Progenitor cell of endocrine pancreas (in vitro differentiated cells): ENCODE measurements at regions not wholly inside any gene's neighbourhood (a gene's known extent, or its start where the extent isn't known, plus 50 kb on each side); places are given as distances from the start of the nearest gene placed in this dataset.

Experiments used
- DNase-seq: peaks from one replicate; pipeline ENCODE4 v3.0.0; 2021; ENCODE audit warnings: low spot score; ENCODE audit not compliant: unreplicated experiment
- H3K27ac Mint-ChIP-seq: 2 replicates; pipeline ENCODE4 v1.8.0; 2021; ENCODE audit warnings: mild to moderate bottlenecking, moderate library complexity, mixed read lengths
- H3K27me3 Mint-ChIP-seq: 2 replicates; pipeline ENCODE4 v1.8.0; 2021; ENCODE audit warnings: mixed read lengths
- H3K36me3 Mint-ChIP-seq: 2 replicates; pipeline ENCODE4 v1.8.0; 2022; ENCODE audit warnings: mixed read lengths; ENCODE audit not compliant: insufficient read depth
- H3K4me1 Mint-ChIP-seq: 2 replicates; pipeline ENCODE4 v1.8.0; 2021; ENCODE audit warnings: low read depth, mixed read lengths
- H3K4me3 Mint-ChIP-seq: 2 replicates; pipeline ENCODE4 v1.8.0; 2021; ENCODE audit warnings: low read depth, mild to moderate bottlenecking, moderate library complexity, mixed read lengths
- H3K9me3 Mint-ChIP-seq: 2 replicates; pipeline ENCODE4 v1.8.0; 2021; ENCODE audit warnings: low read depth, mixed read lengths
- TF ChIP-seq, protein P1 (sequence below): fragments of 200-600 bp; sonication (generic); IDR thresholded peaks from one replicate; pipeline ENCODE4 v1.5.0; 2021; ENCODE audit warnings: antibody characterized with exemption, mild to moderate bottlenecking; ENCODE audit not compliant: unreplicated experiment

- no peak overlapping the region for H3K4me3 Mint-ChIP-seq
- H3K36me3 Mint-ChIP-seq: no peaks in the 10 kb centered on the region
- peaks cover 5% of the 10 kb centered on the region for H3K4me1 Mint-ChIP-seq
- peak; percentile 7 for DNase-seq
- no peak overlapping the region for H3K27ac Mint-ChIP-seq
- no peaks in the 10 kb centered on the region for H3K9me3 Mint-ChIP-seq
- peaks cover 26% of the 10 kb centered on the region for H3K27me3 Mint-ChIP-seq
- TF ChIP-seq, protein P1, sequence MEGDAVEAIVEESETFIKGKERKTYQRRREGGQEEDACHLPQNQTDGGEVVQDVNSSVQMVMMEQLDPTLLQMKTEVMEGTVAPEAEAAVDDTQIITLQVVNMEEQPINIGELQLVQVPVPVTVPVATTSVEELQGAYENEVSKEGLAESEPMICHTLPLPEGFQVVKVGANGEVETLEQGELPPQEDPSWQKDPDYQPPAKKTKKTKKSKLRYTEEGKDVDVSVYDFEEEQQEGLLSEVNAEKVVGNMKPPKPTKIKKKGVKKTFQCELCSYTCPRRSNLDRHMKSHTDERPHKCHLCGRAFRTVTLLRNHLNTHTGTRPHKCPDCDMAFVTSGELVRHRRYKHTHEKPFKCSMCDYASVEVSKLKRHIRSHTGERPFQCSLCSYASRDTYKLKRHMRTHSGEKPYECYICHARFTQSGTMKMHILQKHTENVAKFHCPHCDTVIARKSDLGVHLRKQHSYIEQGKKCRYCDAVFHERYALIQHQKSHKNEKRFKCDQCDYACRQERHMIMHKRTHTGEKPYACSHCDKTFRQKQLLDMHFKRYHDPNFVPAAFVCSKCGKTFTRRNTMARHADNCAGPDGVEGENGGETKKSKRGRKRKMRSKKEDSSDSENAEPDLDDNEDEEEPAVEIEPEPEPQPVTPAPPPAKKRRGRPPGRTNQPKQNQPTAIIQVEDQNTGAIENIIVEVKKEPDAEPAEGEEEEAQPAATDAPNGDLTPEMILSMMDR: no peak
Measured at GRCh38 chr22:49201046-49201970, 626.4 kb downstream of the BRD1 start.

GRCh38 chr22:49199224-49199623 is 628.4 kb downstream of the BRD1 start:
- no peaks in the 10 kb centered on the region for H3K9me3 Mint-ChIP-seq
- H3K4me1 Mint-ChIP-seq: peaks cover 5% of the 10 kb centered on the region
- DNase-seq: peak; percentile 1
- H3K27me3 Mint-ChIP-seq: peaks cover 27% of the 10 kb centered on the region
- no peak overlapping the region for H3K4me3 Mint-ChIP-seq
- no peaks in the 10 kb centered on the region for H3K36me3 Mint-ChIP-seq
- no peak overlapping the region for H3K27ac Mint-ChIP-seq
- TF ChIP-seq, protein P1: no peak

- no peaks in the 10 kb centered on the region for H3K9me3 Mint-ChIP-seq
- H3K27ac Mint-ChIP-seq: no peak overlapping the region
- DNase-seq: peak; percentile 4
- peaks cover 27% of the 10 kb centered on the region for H3K27me3 Mint-ChIP-seq
- H3K4me3 Mint-ChIP-seq: no peak overlapping the region
- peaks cover 5% of the 10 kb centered on the region for H3K4me1 Mint-ChIP-seq
- TF ChIP-seq, protein P1: no peak
- H3K36me3 Mint-ChIP-seq: no peaks in the 10 kb centered on the region
Measured at GRCh38 chr22:49198705-49199084, 629.0 kb downstream of the BRD1 start.

DNA sequence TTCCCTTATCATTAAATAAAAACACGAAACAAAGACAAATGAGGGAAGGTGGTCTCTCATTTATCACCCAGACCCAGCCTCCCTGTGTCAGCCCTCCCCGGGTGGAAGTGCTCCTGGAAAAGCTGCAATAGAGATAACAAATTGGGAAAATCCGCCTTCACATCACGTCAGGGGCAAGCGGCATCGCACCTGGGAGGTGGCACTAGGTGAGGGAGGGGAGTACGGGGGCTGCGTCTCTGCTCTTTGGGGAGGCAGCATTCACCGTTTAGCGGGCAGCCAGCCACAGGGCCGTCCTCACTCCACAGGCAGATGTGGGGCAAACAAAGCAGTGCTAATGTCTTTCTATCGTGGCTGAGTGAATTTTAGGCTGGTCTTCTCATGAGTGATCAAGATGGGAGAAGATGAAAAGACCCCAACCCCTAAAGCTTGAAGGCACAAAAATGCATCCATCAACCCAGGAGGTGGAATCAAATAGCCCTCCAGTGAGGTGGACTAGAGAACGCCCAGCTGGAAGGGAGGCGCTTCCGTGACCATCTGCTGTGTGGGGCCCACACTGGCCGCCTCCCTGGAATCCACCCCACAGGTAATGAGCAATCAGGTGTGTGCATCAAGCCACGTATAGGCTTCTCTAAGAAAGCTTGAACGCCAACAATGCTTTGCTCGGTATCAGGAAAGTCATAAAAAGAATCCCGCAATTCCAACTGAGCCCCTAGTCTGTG is 629.5 kb downstream of the BRD1 start:
- peaks cover 5% of the 10 kb centered on the region for H3K4me1 Mint-ChIP-seq

DNA sequence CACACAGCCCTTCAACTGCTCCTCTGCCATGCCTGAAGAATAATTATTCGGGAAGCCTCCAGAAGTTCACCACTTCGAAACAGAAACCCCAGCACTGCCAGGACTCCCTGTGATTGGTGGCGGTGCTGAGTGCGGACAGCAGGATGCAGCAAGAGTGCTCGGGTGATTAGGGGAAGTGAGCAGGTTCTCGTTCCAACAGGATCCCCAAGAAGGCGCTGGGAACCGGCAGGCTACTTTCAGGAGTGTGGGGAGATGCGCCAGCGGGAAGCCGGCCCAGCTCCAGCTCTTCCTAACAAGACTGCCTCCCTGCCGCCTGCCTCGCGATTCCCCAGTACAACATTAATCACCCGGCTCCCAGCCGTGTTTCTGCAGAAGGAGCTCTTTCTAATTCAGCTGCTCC is 630.2 kb downstream of the BRD1 start:
- TF ChIP-seq, protein P1: no peak
- Mint-ChIP-seq H3K9me3 (no peaks in the 10 kb centered on the region), H3K27ac (no peak overlapping the region), H3K4me3 (no peak overlapping the region), H3K4me1 (peaks cover 5% of the 10 kb centered on the region), H3K27me3 (peaks cover 27% of the 10 kb centered on the region), H3K36me3 (no peaks in the 10 kb centered on the region)
- DNase-seq: no peak

More for the DNA sequence above, 629.5 kb downstream of the BRD1 start:
- Mint-ChIP-seq H3K27ac (no peak overlapping the region), H3K36me3 (no peaks in the 10 kb centered on the region), H3K27me3 (peaks cover 27% of the 10 kb centered on the region), H3K9me3 (no peaks in the 10 kb centered on the region), H3K4me3 (no peak overlapping the region)
- TF ChIP-seq, protein P1: no peak
- DNase-seq: peak; percentile 6
